ENCODE measurements at regions not wholly inside any gene's neighbourhood (a gene's known extent, or its start where the extent isn't known, plus 50 kb on each side); places are given as distances from the start of the nearest gene placed in this dataset.

DNA sequence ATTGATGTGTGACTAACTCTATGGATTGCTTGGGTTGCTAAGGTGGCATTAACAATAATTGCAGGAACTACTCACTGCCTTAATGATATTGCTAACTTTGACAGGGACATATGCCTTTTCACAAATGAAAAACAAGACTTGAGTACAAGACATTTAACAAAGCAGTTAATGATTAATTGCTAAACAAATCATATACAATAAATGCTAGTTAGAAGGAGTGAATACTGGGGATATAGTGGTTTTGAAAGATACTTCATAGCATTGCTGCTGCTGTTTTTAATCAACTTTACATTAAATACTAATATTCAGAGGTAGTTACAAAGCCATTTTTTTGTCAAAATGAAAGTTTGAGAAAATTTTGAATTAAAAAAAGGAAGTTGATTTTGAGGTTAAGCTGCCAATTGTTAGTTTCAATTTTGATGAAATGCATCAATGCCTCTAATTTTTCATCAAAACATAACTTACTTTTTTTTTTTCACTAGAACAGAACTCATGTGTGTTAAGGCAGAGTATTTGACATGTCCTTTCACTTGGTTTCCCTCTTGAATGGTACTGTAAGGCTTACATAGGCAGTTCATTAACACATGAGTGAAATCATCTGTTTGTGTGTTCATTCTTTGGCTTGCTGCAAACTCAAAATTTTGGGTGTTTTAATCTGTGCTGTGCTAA is 106.2 kb upstream of the SEMA3D start:
- Histone ChIP-seq H3K36me3 (replicated peaks in 1 of 2; ENCODE audit: control insufficient read depth in 1 of 2, insufficient read depth in 2 of 2, low read length in 2 of 2) (no peaks in the 10 kb centered on the region), H3K27me3 (ENCODE audit: control insufficient read depth in 2 of 2, insufficient read depth in 2 of 2, low read length in 2 of 2) (no peaks in the 10 kb centered on the region), H3K4me1 (ENCODE audit: control insufficient read depth in 1 of 2, insufficient read depth in 2 of 2, low read length in 2 of 2) (no peaks in the 10 kb centered on the region), H3K9me3 (replicated peaks in 1 of 2; ENCODE audit: control insufficient read depth in 1 of 2, insufficient read depth in 1 of 2, low read length in 2 of 2) (no peaks in the 10 kb centered on the region), H3K4me2 (replicated peaks; ENCODE audit: extremely low read depth, low read length, poor library complexity, severe bottlenecking) (no peak overlapping the region), H3K27ac (ENCODE audit: low read depth in 1 of 2, low read length in 2 of 2) (no peak overlapping the region), H3K9ac (ENCODE audit: insufficient read depth, low read length, poor library complexity, severe bottlenecking) (no peak overlapping the region), H2AFZ (ENCODE audit: insufficient read depth, low read depth, low read length, poor library complexity, severe bottlenecking) (no peak overlapping the region), H4K20me1 (ENCODE audit: insufficient read depth, low read length) (no peaks in the 10 kb centered on the region), H3K4me3 (replicated peaks in 1 of 3; ENCODE audit: low read depth in 2 of 3, low read length in 3 of 3) (no peak overlapping the region), H3K79me2 (ENCODE audit: insufficient read depth, low read length) (no peaks in the 10 kb centered on the region)
- Mint-ChIP-seq H3K4me1 (no peaks in the 10 kb centered on the region), H3K27me3 (ENCODE audit: low read depth in 3 of 3) (no peaks in the 10 kb centered on the region), H3K36me3 (no peaks in the 10 kb centered on the region), H3K27ac (no peak overlapping the region), H3K4me3 (no peak overlapping the region), H3K9me3 (peaks cover 0 to 1% (median 0%) of the 10 kb centered on the region in 7 donors)
- TF ChIP-seq, protein P1, sequence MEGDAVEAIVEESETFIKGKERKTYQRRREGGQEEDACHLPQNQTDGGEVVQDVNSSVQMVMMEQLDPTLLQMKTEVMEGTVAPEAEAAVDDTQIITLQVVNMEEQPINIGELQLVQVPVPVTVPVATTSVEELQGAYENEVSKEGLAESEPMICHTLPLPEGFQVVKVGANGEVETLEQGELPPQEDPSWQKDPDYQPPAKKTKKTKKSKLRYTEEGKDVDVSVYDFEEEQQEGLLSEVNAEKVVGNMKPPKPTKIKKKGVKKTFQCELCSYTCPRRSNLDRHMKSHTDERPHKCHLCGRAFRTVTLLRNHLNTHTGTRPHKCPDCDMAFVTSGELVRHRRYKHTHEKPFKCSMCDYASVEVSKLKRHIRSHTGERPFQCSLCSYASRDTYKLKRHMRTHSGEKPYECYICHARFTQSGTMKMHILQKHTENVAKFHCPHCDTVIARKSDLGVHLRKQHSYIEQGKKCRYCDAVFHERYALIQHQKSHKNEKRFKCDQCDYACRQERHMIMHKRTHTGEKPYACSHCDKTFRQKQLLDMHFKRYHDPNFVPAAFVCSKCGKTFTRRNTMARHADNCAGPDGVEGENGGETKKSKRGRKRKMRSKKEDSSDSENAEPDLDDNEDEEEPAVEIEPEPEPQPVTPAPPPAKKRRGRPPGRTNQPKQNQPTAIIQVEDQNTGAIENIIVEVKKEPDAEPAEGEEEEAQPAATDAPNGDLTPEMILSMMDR (IDR thresholded peaks at IDR 0.05), result no peak
- no peak for DNase-seq
- intact Hi-C loops (cut with micrococcal nuclease), result no loop called here

DNA sequence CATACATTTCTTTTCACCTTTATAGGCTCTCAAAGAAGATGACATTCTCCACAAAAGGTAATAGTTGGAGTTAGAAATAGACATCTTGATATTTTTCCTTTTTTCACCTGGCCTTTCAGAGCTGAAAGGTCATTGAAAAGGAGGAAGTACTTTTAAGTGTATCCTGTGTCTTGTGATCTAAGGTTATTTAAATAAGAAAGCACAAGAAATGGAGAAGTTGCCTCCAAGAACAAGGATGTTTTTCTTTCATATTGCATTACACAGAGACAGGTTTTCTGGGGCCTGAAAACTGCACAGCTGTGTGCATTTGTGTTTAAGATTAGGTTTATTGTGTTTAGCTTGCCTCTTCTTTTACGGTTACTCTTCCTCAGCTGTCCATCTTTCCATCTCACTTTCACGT is 103.4 kb upstream of the SEMA3D start:
- H3K36me3 ChIP-seq (replicated peaks in 1 of 2; ENCODE audit: control insufficient read depth in 1 of 2, insufficient read depth in 2 of 2, low read length in 2 of 2), result no peaks in the 10 kb centered on the region
- no peak overlapping the region for H3K4me3 ChIP-seq (replicated peaks in 1 of 3; ENCODE audit: low read depth in 2 of 3, low read length in 3 of 3)

More for the DNA sequence above, 103.4 kb upstream of the SEMA3D start:
- no peak overlapping the region for H3K27ac ChIP-seq (ENCODE audit: low read depth in 1 of 2, low read length in 2 of 2)
- H3K9me3 Mint-ChIP-seq, result peaks cover 0 to 1% (median 0%) of the 10 kb centered on the region in 7 donors
- DNase-seq, result no peak
- H2AFZ ChIP-seq (ENCODE audit: insufficient read depth, low read depth, low read length, poor library complexity, severe bottlenecking), result no peak overlapping the region
- no peaks in the 10 kb centered on the region for H3K4me1 Mint-ChIP-seq
- H3K27ac Mint-ChIP-seq, result no peak overlapping the region
- H3K27me3 ChIP-seq (ENCODE audit: control insufficient read depth in 2 of 2, insufficient read depth in 2 of 2, low read length in 2 of 2), result no peaks in the 10 kb centered on the region
- TF ChIP-seq, protein P1 (IDR thresholded peaks at IDR 0.05), result no peak
- no peaks in the 10 kb centered on the region for H3K79me2 ChIP-seq (ENCODE audit: insufficient read depth, low read length)
- H3K36me3 Mint-ChIP-seq, result no peaks in the 10 kb centered on the region
- H3K4me1 ChIP-seq (ENCODE audit: control insufficient read depth in 1 of 2, insufficient read depth in 2 of 2, low read length in 2 of 2), result no peaks in the 10 kb centered on the region
- no peaks in the 10 kb centered on the region for H3K9me3 ChIP-seq (replicated peaks in 1 of 2; ENCODE audit: control insufficient read depth in 1 of 2, insufficient read depth in 1 of 2, low read length in 2 of 2)
- no peak overlapping the region for H3K9ac ChIP-seq (ENCODE audit: insufficient read depth, low read length, poor library complexity, severe bottlenecking)
- intact Hi-C loops (cut with micrococcal nuclease), result no loop called here
- no peak overlapping the region for H3K4me3 Mint-ChIP-seq
- H3K4me2 ChIP-seq (replicated peaks; ENCODE audit: extremely low read depth, low read length, poor library complexity, severe bottlenecking), result no peak overlapping the region
- WGBS (ENCODE audit: insufficient coverage), result no CpG with 5 or more reads among the region's 2 CpGs
- no peaks in the 10 kb centered on the region for H4K20me1 ChIP-seq (ENCODE audit: insufficient read depth, low read length)
- no peaks in the 10 kb centered on the region for H3K27me3 Mint-ChIP-seq (ENCODE audit: low read depth in 3 of 3)
